GM21576 (cell line): ENCODE measurements at regions not wholly inside any gene's neighbourhood (a gene's known extent, or its start where the extent isn't known, plus 50 kb on each side); places are given as distances from the start of the nearest gene placed in this dataset.
"Not testable (repeated sequence)": the region's sequence is repeated elsewhere in the genome, so short reads cannot be mapped to it uniquely, and the experiment has no call there.

Source experiments
- ATAC-seq: cut with Tn5 transposase; IDR thresholded peaks from one replicate; pipeline ENCODE4 v1.9.1; 2021; ENCODE audit warnings: mild to moderate bottlenecking, moderate library complexity; ENCODE audit not compliant: unreplicated experiment

- ATAC-seq, result no peak
These were observed 421.4 kb upstream of the DIPK2B start for GRCh38 chrX:45622042-45622423.

DNA sequence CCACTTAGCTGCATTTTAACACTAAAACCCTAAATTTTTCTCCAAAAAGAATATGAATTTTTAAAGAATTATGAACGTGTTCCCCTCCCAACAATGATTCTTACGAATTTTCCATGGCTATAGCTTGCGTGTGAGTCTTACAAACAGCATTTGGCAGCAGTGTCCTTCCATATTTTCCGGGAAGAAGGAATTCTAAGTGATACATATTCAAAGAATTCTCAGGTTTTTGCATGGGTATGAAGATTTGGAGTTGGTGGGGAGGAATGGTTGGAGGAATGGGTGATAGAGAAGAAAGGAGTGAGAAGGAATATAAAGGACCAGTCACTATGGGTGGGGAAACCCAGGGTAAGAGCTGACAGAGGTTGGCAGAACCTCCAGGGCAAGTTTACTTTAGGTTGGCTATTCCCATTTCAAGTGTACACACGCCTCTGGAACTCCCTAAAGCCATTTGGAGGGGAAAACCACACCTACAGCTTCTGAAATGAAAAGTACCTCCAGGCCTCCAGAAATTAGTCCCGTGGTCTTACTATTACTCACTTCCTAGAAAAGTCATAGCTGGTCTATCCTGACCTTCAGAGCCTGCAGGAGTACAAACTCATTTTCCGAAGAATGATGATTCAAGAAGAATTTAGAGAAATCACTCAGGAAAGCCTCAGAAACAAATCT lies 420.8 kb upstream of the DIPK2B start:
- ATAC-seq, result no peak

- ATAC-seq, result no peak
These were observed 418.6 kb upstream of the DIPK2B start for GRCh38 chrX:45619290-45619689.

DNA sequence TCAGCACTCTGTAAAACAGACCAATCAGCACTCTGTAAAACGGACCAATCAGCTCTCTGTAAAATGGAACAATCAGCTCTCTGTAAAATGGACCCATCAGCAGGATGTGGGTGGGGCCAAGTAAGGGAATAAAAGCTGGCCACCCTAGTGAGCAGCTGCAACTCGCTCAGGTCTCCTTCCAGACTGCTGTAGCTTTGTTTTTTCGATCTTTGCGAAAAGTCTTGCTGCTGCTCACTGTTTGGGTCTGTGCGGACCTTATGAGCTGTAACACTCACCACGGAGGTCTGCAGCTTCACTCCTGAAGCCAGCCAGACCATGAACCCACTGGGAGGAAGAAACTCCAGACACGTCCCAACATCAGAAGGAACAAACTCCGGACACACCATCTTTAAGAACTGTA lies 414.9 kb upstream of the DIPK2B start:
- ATAC-seq, result not testable (repeated sequence)

GRCh38 chrX:45614853-45615252 lies 414.2 kb upstream of the DIPK2B start:
- no peak for ATAC-seq

DNA sequence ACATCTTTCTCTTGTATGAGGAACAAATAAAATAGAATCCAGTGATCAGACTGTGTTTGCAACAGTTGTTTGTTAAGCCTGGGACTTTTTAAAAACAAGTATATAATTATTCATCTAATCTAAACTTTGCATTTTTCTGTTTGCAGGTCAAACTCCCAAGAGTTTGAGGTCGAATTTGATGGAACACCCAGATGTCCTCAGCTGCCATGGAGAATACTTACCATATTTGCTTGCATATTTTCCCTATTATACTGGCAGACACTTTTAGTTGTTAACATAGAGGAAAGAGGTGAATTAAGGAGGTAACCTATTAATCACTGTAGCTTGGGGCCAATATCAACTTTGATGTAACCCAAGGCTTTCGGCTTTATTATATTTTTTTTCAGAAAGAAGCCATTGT lies 401.5 kb upstream of the DIPK2B start:
- ATAC-seq, result no peak

- no peak for ATAC-seq
These were observed 400.4 kb upstream of the DIPK2B start for GRCh38 chrX:45601052-45601451.

- no peak for ATAC-seq
These were observed 398.2 kb upstream of the DIPK2B start for GRCh38 chrX:45598861-45599260.

GRCh38 chrX:45596188-45596808 lies 395.6 kb upstream of the DIPK2B start:
- ATAC-seq, result no peak

- no peak for ATAC-seq
These were observed 391.4 kb upstream of the DIPK2B start for GRCh38 chrX:45592101-45592500.

GRCh38 chrX:45591650-45592049 lies 391.0 kb upstream of the DIPK2B start:
- no peak for ATAC-seq

DNA sequence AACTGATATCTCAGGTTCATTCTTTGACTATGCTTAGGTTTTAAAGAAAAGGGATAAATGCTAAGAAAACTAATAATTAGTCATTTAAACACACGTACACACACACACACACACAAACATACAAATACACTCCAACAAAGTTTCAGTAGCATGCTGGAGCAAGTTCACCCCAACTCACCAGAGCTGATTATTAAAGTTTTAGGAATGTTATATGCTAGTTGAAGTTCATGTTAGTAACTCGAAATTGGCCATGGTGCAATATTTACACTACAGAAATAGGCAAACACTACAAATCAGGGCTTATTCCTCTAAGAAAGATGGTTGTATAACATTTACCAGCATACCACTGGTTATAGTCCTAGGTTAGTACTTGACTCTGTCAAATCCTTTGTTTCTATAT lies 384.0 kb upstream of the DIPK2B start:
- ATAC-seq, result no peak

GRCh38 chrX:45577361-45577760 lies 376.7 kb upstream of the DIPK2B start:
- no peak for ATAC-seq

DNA sequence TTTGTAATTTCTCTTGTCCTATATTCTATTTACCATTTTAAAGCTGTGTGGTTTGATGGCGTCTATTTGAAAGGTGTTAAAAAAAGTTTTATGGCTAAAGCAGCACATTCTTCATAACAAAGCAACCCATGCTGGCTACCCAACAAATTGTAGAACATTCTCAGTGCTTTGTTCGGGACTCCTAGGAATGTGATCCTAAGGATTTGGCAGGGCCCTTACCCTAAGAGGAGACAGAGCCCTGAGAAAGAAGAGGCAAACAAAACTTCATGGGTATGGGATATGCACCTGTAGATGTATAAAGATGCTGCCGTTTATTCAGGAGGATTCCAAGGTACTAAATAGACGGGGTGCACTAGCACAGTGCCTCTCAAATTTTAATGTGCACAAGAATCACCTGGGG lies 370.8 kb upstream of the DIPK2B start:
- ATAC-seq, result no peak

DNA sequence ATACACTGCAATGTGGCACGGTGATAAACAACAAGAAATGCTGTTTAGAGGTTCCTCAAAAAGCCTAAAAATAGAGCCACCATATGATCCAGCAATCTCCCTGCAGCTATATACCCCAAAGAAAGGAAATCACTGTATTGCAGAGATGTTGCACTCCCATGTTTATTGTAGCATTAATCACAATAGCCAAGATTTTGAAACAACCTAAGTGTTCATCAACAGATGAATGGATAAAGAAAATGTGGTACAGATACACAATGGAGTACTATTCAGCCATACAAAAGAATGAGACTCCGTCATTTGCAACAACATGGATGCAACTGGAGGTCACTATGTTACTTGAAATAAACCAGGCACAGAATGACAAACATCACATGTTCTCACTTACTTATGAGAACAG lies 365.8 kb upstream of the DIPK2B start:
- no peak for ATAC-seq

DNA sequence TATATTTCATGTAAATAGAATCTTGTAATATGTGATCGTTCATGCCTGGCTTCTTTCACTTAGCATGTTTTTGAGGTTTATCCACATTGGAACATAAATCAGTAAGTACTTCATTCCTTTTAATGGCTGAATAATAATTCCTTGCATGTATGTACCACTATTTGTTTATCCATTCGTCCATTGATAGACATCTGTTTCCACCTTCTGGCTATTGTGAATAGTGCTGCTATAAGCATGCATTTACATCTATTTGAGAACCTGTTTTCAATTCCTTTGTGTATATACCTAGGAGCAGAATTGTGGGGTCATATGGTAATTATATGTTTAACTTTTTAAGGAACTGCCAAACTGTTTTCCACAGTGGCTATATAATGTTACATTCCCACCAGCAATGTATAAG lies 356.7 kb upstream of the DIPK2B start:
- no peak for ATAC-seq

GRCh38 chrX:45554736-45555135 lies 354.1 kb upstream of the DIPK2B start:
- ATAC-seq, result no peak

DNA sequence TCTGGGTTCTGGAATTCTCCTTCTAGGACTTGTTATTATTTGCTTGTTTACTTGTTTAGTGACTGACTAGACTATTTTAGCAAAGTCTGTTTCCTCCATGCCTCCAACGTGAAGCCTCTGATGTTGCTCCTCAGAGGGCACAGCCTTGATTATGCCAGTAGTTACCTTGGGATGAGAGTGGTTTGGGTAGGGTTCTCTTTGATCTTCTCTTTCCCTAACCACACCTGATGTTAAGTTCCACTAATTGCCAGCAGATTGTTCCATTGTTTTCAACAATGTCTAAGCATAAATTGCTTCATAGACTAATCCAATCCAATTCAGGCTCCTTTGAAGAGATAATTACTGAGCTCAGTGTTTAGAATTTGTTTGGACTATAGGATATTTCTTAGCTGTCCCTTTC lies 352.7 kb upstream of the DIPK2B start:
- ATAC-seq, result no peak

- ATAC-seq, result not testable (repeated sequence)
These were observed 346.0 kb upstream of the DIPK2B start for GRCh38 chrX:45546697-45547096.

- ATAC-seq, result no peak
These were observed 339.5 kb upstream of the DIPK2B start for GRCh38 chrX:45540181-45540580.

DNA sequence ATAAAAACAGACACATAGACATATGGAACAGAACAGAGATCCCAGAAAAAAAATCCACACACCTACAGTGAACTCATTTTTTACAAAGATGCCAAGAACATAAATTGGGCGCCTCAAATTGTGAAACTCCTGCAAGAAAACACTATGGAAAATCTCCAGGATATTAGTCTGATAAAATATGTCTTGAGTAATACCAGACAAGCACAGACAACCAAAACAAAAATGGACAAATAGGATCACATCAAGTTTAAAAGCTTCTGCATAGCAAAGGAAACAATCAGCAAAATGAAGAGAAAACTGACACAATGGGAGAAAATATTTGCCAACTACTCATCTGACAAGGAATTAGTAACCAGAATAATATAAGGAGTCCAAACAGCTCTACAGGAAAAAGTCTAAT lies 337.3 kb upstream of the DIPK2B start:
- no peak for ATAC-seq

DNA sequence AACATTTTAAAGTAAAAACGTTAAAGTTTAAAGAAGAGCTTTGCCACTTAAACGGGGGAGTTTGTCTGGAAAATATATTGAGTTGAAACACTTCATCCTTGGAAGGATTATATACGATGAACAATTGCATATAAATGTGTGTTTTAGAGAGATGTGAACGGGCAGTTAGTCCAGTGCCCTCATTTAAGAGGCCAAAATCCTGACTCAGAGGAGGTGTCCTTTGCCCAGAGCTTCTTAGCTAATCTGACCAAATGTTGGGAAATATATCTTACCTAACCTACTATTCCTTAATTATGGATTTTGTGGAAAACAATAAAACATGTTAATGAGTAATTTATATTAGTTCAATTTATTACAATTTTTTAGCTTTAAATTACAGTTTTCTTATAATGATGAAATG lies 327.2 kb upstream of the DIPK2B start:
- ATAC-seq, result no peak

GRCh38 chrX:45524805-45525204 lies 324.1 kb upstream of the DIPK2B start:
- no peak for ATAC-seq
